ENCODE measurements at regions not wholly inside any gene's neighbourhood (a gene's known extent, or its start where the extent isn't known, plus 50 kb on each side); places are given as distances from the start of the nearest gene placed in this dataset.

DNA sequence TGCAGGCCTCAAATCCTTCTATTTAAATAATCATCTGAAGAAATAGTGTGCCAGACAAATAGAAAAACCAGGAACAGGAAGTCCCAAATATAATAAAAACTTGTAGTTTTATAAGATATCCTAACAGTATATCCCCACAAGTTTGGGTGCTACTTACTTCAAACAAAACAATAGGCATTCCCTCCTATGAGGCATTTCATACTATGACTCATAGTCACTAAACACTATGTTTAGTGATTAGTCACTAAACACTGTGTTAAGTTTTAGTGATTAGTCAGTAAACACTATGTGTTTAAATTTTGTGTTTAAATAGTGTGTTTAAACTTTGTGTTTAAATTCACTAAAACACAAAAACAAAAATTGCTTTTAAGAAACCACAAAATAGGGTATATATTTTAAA lies 407.0 kb upstream of the CDH19 start:
- no peaks in the 10 kb centered on the region for H3K9me3 ChIP-seq (ENCODE audit: control insufficient read depth, low read length)
- H3K4me1 ChIP-seq (ENCODE audit: control insufficient read depth, insufficient read depth, low read length) = no peaks in the 10 kb centered on the region
- H3K36me3 ChIP-seq (ENCODE audit: control insufficient read depth, insufficient read depth, low read length) = no peaks in the 10 kb centered on the region
- H3K27me3 ChIP-seq (ENCODE audit: control insufficient read depth, insufficient read depth, low read length, poor library complexity, severe bottlenecking) = no peaks in the 10 kb centered on the region
- H3K4me3 ChIP-seq (ENCODE audit: insufficient read depth, low read depth, low read length) = no peak overlapping the region
- H3K27ac ChIP-seq (ENCODE audit: insufficient read depth, low read depth, low read length, poor library complexity, severe bottlenecking) = no peak overlapping the region

- H3K27me3 ChIP-seq (ENCODE audit: control insufficient read depth, insufficient read depth, low read length, poor library complexity, severe bottlenecking) = no peaks in the 10 kb centered on the region
- no peaks in the 10 kb centered on the region for H3K36me3 ChIP-seq (ENCODE audit: control insufficient read depth, insufficient read depth, low read length)
- no CpG with 5 or more reads among the region's 1 CpG for WGBS, 2 experiments
- H3K4me1 ChIP-seq (ENCODE audit: control insufficient read depth, insufficient read depth, low read length) = no peaks in the 10 kb centered on the region
- no peaks in the 10 kb centered on the region for H3K9me3 ChIP-seq (ENCODE audit: control insufficient read depth, low read length)
- no peak overlapping the region for H3K27ac ChIP-seq (ENCODE audit: insufficient read depth, low read depth, low read length, poor library complexity, severe bottlenecking)
- no peak overlapping the region for H3K4me3 ChIP-seq (ENCODE audit: insufficient read depth, low read depth, low read length)
Measured at GRCh38 chr18:67007999-67008398, 404.1 kb upstream of the CDH19 start.

GRCh38 chr18:67007085-67007484 lies 403.2 kb upstream of the CDH19 start:
- Histone ChIP-seq H3K4me1 (ENCODE audit: control insufficient read depth, insufficient read depth, low read length) (no peaks in the 10 kb centered on the region), H3K27me3 (ENCODE audit: control insufficient read depth, insufficient read depth, low read length, poor library complexity, severe bottlenecking) (no peaks in the 10 kb centered on the region), H3K9me3 (ENCODE audit: control insufficient read depth, low read length) (no peaks in the 10 kb centered on the region), H3K36me3 (ENCODE audit: control insufficient read depth, insufficient read depth, low read length) (no peaks in the 10 kb centered on the region), H3K27ac (ENCODE audit: insufficient read depth, low read depth, low read length, poor library complexity, severe bottlenecking) (no peak overlapping the region), H3K4me3 (ENCODE audit: insufficient read depth, low read depth, low read length) (no peak overlapping the region)
- WGBS, 2 experiments = 89 to 100% methylated on average over 1 of the region's 1 CpG

DNA sequence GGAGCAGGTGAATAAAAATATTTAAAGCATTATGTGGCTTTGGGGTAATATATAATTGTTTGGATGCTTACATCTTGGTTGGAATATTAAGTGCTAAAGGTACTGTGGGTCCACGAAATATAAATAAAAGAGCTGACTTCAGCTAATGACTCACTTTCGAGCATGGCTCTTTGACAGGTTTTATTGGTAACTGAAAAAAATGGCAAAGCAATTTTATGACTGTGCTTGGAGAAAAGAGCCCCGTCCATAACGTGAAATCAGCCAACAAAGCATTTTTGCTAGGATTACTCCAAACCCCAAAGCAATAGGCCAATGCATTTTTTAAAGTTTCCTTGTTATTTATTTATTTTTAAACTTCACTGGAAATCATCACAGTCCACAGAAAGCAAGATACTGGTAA lies 397.2 kb upstream of the CDH19 start:
- Histone ChIP-seq H3K27ac (ENCODE audit: insufficient read depth, low read depth, low read length, poor library complexity, severe bottlenecking) (no peak overlapping the region), H3K36me3 (ENCODE audit: control insufficient read depth, insufficient read depth, low read length) (no peaks in the 10 kb centered on the region), H3K4me3 (ENCODE audit: insufficient read depth, low read depth, low read length) (no peak overlapping the region), H3K9me3 (ENCODE audit: control insufficient read depth, low read length) (no peaks in the 10 kb centered on the region), H3K4me1 (ENCODE audit: control insufficient read depth, insufficient read depth, low read length) (no peaks in the 10 kb centered on the region), H3K27me3 (ENCODE audit: control insufficient read depth, insufficient read depth, low read length, poor library complexity, severe bottlenecking) (no peaks in the 10 kb centered on the region)
- 94 to 95% methylated on average over 4 of the region's 4 CpGs for WGBS, 2 experiments

DNA sequence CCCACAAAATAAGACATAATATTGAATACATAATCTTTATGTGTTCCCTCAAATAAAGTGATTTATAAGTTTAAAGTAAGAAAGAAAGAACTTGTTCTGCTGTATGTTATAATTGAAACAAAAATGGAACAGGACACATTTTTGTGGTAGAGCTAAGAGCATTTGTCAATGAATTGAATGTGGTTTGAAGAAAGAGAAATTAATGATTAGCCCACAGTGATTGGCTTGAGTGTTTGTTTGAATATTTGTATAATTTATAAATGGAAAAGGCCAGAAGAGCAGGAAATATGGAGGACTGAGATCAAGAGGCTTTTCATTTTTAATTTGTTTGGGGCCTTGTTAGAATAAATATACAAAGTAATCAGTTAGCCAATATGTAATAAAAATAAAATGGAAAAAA lies 395.1 kb upstream of the CDH19 start:
- H3K27ac ChIP-seq (ENCODE audit: insufficient read depth, low read depth, low read length, poor library complexity, severe bottlenecking) = no peak overlapping the region

GRCh38 chr18:66995270-66995669 lies 391.4 kb upstream of the CDH19 start:
- H3K4me1 ChIP-seq (ENCODE audit: control insufficient read depth, insufficient read depth, low read length) = no peaks in the 10 kb centered on the region
- no peaks in the 10 kb centered on the region for H3K9me3 ChIP-seq (ENCODE audit: control insufficient read depth, low read length)
- H3K27ac ChIP-seq (ENCODE audit: insufficient read depth, low read depth, low read length, poor library complexity, severe bottlenecking) = no peak overlapping the region
- WGBS, 2 experiments = 97% methylated on average over 2 of the region's 2 CpGs
- H3K4me3 ChIP-seq (ENCODE audit: insufficient read depth, low read depth, low read length) = no peak overlapping the region
- no peaks in the 10 kb centered on the region for H3K27me3 ChIP-seq (ENCODE audit: control insufficient read depth, insufficient read depth, low read length, poor library complexity, severe bottlenecking)
- H3K36me3 ChIP-seq (ENCODE audit: control insufficient read depth, insufficient read depth, low read length) = no peaks in the 10 kb centered on the region

More for the DNA sequence above, 395.1 kb upstream of the CDH19 start:
- H3K4me1 ChIP-seq (ENCODE audit: control insufficient read depth, insufficient read depth, low read length) = no peaks in the 10 kb centered on the region
- no peaks in the 10 kb centered on the region for H3K36me3 ChIP-seq (ENCODE audit: control insufficient read depth, insufficient read depth, low read length)
- no peak overlapping the region for H3K4me3 ChIP-seq (ENCODE audit: insufficient read depth, low read depth, low read length)
- no peaks in the 10 kb centered on the region for H3K9me3 ChIP-seq (ENCODE audit: control insufficient read depth, low read length)
- H3K27me3 ChIP-seq (ENCODE audit: control insufficient read depth, insufficient read depth, low read length, poor library complexity, severe bottlenecking) = no peaks in the 10 kb centered on the region

DNA sequence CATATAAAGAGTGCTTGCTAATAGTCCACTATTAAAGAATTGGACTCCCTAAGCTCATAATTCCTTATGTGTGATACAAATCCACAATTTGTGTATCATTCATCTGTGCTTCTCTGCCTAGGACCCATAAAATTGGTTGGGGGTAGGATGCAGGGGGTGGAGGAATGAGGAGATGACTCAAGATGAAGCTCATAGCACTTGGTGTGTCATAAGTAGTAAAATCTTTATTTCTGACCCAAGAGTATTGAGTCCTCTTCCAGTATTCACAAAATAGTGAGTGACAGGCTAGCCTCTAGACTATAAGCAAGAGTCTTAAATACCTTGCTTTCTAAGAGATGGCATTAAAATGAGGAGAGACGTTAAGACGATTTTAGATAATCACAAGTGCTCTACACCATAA lies 390.9 kb upstream of the CDH19 start:
- Histone ChIP-seq H3K9me3 (ENCODE audit: control insufficient read depth, low read length) (no peaks in the 10 kb centered on the region), H3K27ac (ENCODE audit: insufficient read depth, low read depth, low read length, poor library complexity, severe bottlenecking) (no peak overlapping the region), H3K36me3 (ENCODE audit: control insufficient read depth, insufficient read depth, low read length) (no peaks in the 10 kb centered on the region), H3K4me3 (ENCODE audit: insufficient read depth, low read depth, low read length) (no peak overlapping the region), H3K4me1 (ENCODE audit: control insufficient read depth, insufficient read depth, low read length) (no peaks in the 10 kb centered on the region), H3K27me3 (ENCODE audit: control insufficient read depth, insufficient read depth, low read length, poor library complexity, severe bottlenecking) (no peaks in the 10 kb centered on the region)
- WGBS, 2 experiments = 100% methylated on average over 2 of the region's 2 CpGs; no CpG with 5 or more reads in 1 of the 2 experiments

GRCh38 chr18:66993492-66993891 lies 389.6 kb upstream of the CDH19 start:
- H3K9me3 ChIP-seq (ENCODE audit: control insufficient read depth, low read length) = no peaks in the 10 kb centered on the region
- no peaks in the 10 kb centered on the region for H3K4me1 ChIP-seq (ENCODE audit: control insufficient read depth, insufficient read depth, low read length)
- no peaks in the 10 kb centered on the region for H3K36me3 ChIP-seq (ENCODE audit: control insufficient read depth, insufficient read depth, low read length)
- no peak overlapping the region for H3K27ac ChIP-seq (ENCODE audit: insufficient read depth, low read depth, low read length, poor library complexity, severe bottlenecking)
- no peak overlapping the region for H3K4me3 ChIP-seq (ENCODE audit: insufficient read depth, low read depth, low read length)
- no peaks in the 10 kb centered on the region for H3K27me3 ChIP-seq (ENCODE audit: control insufficient read depth, insufficient read depth, low read length, poor library complexity, severe bottlenecking)

DNA sequence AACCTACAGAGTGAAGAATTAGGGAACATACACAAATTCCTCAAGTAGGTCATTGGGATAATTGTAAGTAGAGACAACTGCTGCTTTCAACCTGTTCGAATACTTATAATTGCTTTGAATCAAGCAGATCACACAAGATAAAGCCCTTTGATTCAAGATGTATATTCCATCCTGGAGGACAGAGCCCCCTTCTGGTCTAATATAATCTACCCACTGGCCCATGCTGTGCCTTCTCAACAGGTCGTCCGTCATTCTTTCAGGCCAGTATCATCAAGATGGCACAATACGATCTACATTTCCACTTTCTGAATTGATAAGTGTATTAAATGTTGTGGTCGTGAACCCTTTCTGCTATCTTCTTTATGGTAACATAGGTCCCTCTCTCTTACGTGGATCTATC lies 387.0 kb upstream of the CDH19 start:
- no peak overlapping the region for H3K27ac ChIP-seq (ENCODE audit: insufficient read depth, low read depth, low read length, poor library complexity, severe bottlenecking)
- H3K4me1 ChIP-seq (ENCODE audit: control insufficient read depth, insufficient read depth, low read length) = no peaks in the 10 kb centered on the region
- WGBS, 2 experiments = 98 to 100% methylated on average over 4 to 5 of the region's 6 CpGs
- H3K4me3 ChIP-seq (ENCODE audit: insufficient read depth, low read depth, low read length) = no peak overlapping the region
- no peaks in the 10 kb centered on the region for H3K9me3 ChIP-seq (ENCODE audit: control insufficient read depth, low read length)
- no peaks in the 10 kb centered on the region for H3K27me3 ChIP-seq (ENCODE audit: control insufficient read depth, insufficient read depth, low read length, poor library complexity, severe bottlenecking)
- H3K36me3 ChIP-seq (ENCODE audit: control insufficient read depth, insufficient read depth, low read length) = no peaks in the 10 kb centered on the region

- H3K27me3 ChIP-seq (ENCODE audit: control insufficient read depth, insufficient read depth, low read length, poor library complexity, severe bottlenecking) = no peaks in the 10 kb centered on the region
- H3K36me3 ChIP-seq (ENCODE audit: control insufficient read depth, insufficient read depth, low read length) = no peaks in the 10 kb centered on the region
- H3K4me3 ChIP-seq (ENCODE audit: insufficient read depth, low read depth, low read length) = no peak overlapping the region
- H3K4me1 ChIP-seq (ENCODE audit: control insufficient read depth, insufficient read depth, low read length) = no peaks in the 10 kb centered on the region
- H3K27ac ChIP-seq (ENCODE audit: insufficient read depth, low read depth, low read length, poor library complexity, severe bottlenecking) = no peak overlapping the region
- H3K9me3 ChIP-seq (ENCODE audit: control insufficient read depth, low read length) = no peaks in the 10 kb centered on the region
Measured at GRCh38 chr18:66979009-66979408, 375.1 kb upstream of the CDH19 start.

DNA sequence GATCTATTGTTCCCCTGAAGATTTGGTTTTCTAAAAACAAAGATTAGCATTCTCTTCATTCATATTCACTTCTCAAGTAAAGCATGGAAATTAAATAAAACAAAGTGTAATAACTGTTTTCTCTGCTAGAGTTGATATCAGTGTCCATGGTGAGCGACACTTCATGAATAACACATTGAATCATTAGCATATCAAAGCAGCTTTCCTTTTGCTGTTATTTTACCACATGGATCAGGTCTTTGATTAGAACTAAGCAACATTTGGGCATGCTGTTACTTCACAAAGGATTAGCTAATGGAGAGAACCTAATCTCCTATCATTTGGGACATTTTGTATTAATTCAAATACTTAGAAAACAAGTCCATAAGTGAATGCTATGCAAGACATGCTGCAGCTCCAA lies 368.8 kb upstream of the CDH19 start:
- Histone ChIP-seq H3K36me3 (ENCODE audit: control insufficient read depth, insufficient read depth, low read length) (no peaks in the 10 kb centered on the region), H3K9me3 (ENCODE audit: control insufficient read depth, low read length) (no peaks in the 10 kb centered on the region), H3K4me1 (ENCODE audit: control insufficient read depth, insufficient read depth, low read length) (peaks cover 9% of the 10 kb centered on the region), H3K27me3 (ENCODE audit: control insufficient read depth, insufficient read depth, low read length, poor library complexity, severe bottlenecking) (no peaks in the 10 kb centered on the region), H3K4me3 (ENCODE audit: insufficient read depth, low read depth, low read length) (no peak overlapping the region), H3K27ac (ENCODE audit: insufficient read depth, low read depth, low read length, poor library complexity, severe bottlenecking) (no peak overlapping the region)
- WGBS, 2 experiments = 18 to 46% methylated on average over 1 of the region's 1 CpG

Data from ectodermal cell (in vitro differentiated cells).